ENCODE measurements at regions not wholly inside any gene's neighbourhood (a gene's known extent, or its start where the extent isn't known, plus 50 kb on each side); places are given as distances from the start of the nearest gene placed in this dataset.

DNA sequence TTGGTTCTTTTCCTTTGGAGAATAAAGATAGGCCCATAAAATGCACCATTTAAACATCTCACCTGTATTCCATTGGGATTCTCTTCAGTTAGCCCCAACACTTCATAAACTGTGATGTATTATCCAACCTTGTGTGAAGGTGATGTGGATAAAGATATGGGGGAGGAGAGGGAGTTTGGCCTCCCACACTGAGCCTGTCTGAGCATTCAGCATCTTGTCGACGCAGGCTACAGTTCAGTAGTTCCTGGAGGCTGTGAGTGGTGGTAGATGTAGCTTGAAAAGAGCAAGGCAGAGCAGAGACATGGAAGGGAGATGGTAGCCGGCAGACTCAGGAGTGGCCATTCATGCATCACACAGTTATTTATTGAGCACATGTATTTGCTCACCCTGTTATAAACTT is 292.4 kb upstream of the PITX2 start (continued):
- no peak for TF ChIP-seq CHD7 (IDR thresholded peaks at IDR 0.05; ENCODE audit: insufficient replicate concordance, low read length)
- TF ChIP-seq CBX5 (IDR thresholded peaks at IDR 0.05; ENCODE audit: low read depth, low read length), result no peak
- TF ChIP-seq GABPA (IDR thresholded peaks at IDR 0.05; ENCODE audit: borderline replicate concordance, insufficient read depth, low read length), result no peak
- TF ChIP-seq KDM4A (IDR thresholded peaks at IDR 0.05; ENCODE audit: low read depth, low read length, severe bottlenecking), result no peak
- TF ChIP-seq CEBPB (IDR thresholded peaks at IDR 0.05; ENCODE audit: low read depth, low read length), result no peak
- TF ChIP-seq CHD2 (IDR thresholded peaks at IDR 0.05; ENCODE audit: low read length), result no peak
